GM21619 (cell line): ENCODE measurements at regions not wholly inside any gene's neighbourhood (a gene's known extent, or its start where the extent isn't known, plus 50 kb on each side); places are given as distances from the start of the nearest gene placed in this dataset.
"Not testable (repeated sequence)": the region's sequence is repeated elsewhere in the genome, so short reads cannot be mapped to it uniquely, and the experiment has no call there.

Experiments used
- ATAC-seq: cut with Tn5 transposase; IDR thresholded peaks from one replicate; pipeline ENCODE4 v1.9.1; 2021; ENCODE audit not compliant: unreplicated experiment

DNA sequence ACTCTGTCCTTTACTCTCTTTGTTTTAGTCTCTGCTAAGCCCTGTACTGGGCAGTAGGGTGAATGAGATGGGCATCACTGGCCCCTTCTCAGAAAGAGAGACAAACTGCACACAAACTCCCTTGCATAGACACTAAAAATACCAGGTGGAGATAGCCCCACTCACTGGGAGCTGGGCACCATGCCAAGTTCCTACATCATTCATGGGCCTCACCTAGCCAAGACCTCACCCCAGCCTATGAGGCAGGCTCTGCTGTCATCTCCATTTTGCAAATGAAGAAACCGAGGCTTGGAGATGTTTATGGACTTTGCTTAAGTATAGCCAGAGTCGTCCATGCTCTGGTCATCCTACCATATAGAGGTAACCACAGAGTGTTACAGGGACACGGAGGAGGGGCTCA lies 499.8 kb upstream of the CDH11 start:
- no peak for ATAC-seq

DNA sequence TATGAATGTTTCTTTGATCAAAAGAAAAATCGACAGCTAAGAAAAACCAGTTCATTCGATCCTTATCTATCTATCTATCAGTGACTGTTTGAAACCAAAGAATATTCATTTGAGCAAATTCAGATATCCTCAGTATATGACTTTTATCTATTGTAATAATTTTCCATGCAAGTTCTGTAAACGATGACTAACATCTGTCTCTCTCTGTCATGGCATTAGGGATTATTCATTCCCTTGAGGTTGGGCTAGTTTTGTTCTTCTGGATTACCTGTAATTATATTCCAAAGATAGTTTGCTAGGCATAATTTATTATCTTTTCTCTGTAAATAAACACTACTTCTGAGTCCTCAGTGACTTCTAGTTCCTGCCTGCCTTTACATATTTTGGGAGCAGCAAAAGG lies 497.7 kb upstream of the CDH11 start:
- no peak for ATAC-seq

GRCh38 chr16:65618931-65619330 lies 497.1 kb upstream of the CDH11 start:
- ATAC-seq: no peak

DNA sequence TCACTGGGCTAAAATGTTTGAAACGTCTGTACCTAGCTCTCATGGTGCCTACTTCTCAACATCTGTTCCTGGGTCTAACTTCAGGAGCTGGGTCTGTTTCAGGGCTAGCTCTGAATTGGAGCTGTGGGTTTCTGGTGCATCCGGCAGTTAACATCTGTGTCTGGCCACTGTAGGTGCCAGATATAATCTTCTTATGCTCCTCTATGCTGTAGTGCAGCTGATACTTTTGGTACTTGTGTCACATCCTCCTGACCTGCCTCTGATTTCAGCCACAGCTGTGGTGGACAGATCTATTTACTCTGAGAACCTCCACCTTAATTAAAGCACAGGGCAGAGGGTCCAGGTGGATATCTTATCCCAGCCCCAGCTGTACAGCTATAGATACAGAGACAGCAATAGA lies 496.5 kb upstream of the CDH11 start:
- no peak for ATAC-seq

DNA sequence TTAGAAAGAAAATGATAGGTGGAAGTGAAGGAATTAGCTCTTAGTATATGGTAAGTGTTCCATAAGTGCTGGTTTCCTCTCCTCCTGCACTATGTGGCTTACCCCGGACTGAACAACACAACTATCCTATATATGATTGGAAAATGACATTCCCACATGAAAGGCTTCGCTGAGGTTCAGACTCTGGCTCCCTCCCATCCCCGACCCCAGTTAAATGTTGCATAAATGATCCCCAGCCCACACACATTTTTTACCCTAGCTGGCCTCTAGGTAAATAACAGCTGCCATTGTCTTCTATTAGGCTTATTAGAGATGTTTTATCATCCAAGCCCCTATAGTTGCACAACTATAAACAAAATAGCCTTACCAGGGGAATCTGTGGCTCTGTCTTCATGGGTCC lies 495.6 kb upstream of the CDH11 start:
- no peak for ATAC-seq

DNA sequence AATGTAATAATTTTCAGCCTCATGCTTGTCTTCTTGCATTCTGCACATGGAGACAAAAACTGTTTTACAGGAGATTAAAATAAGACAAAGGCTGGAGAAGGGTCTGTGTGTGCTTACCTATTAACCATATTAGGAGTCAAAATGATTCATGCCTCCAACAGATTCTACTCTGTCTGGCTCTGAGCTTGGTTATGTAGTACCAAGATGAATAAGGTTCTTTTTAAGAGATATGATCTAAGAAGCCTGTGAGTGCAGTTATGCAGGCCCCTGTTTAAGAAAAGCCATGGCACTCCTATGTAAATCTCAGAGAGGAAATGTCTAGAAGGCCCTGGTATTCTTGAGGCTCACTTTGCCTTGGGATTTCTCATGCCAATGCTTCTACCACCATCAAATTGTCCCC lies 486.6 kb upstream of the CDH11 start:
- no peak for ATAC-seq

DNA sequence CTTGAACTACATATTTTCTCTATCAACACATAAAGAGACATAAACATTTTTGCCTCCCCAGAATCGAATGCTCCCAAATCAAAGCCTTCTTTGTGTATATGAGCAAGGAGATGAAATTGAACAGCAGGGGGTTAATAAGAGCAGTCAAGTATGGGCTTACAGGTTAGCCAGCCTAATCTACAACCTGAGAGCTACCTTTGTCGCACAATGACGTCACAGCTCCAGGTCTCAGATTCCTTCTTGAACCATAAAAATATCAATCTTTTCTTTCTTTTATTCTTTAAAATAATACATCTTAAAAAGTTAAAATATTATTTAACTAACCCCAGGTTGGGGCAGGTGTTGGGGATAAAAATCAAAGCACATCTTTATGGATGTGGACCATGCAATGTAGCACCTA lies 482.9 kb upstream of the CDH11 start:
- no peak for ATAC-seq

DNA sequence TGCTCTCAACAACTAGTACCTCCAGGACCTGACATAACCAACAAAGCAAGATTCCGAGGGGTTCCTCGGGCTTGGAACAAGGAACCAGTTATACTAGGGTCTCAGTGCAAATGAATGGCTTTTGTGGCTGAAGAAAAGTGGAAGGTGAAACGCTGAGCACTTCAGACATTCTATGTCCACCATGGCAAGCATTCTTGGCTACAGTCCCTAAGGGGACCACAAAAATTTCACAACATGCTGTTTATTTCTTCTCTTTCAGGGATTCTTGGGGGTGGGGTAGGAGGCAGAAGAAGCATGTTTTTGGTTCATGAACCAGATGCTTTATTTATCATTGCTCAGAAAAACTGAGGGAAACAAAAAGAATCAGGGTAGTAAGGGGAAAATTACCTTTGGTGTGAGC lies 479.9 kb upstream of the CDH11 start:
- ATAC-seq: no peak

- no peak for ATAC-seq
These were observed 478.8 kb upstream of the CDH11 start for GRCh38 chr16:65600629-65601028.

GRCh38 chr16:65600046-65600445 lies 478.2 kb upstream of the CDH11 start:
- no peak for ATAC-seq

DNA sequence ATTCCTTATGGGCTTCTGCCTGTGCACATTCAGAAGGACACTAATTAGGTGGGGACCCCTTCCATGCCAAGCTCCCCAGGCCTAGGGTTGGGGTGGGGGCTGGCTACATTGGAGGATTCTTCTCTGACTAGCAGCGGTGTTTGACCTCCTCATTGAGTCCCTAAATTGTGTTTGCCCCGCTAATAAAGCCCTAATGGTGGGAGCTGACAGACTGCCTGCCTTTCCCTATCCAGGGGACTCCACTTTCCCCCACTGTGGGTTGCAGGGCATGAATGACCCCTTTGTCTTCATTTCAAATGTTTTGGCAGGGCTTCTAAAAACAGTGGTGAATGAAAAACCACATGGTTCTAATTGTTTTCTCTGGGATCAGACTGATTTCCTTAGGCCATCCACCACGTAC lies 476.8 kb upstream of the CDH11 start:
- ATAC-seq: no peak

- ATAC-seq: no peak
These were observed 461.6 kb upstream of the CDH11 start for GRCh38 chr16:65583498-65583897.

- no peak for ATAC-seq
These were observed 457.2 kb upstream of the CDH11 start for GRCh38 chr16:65579050-65579449.

DNA sequence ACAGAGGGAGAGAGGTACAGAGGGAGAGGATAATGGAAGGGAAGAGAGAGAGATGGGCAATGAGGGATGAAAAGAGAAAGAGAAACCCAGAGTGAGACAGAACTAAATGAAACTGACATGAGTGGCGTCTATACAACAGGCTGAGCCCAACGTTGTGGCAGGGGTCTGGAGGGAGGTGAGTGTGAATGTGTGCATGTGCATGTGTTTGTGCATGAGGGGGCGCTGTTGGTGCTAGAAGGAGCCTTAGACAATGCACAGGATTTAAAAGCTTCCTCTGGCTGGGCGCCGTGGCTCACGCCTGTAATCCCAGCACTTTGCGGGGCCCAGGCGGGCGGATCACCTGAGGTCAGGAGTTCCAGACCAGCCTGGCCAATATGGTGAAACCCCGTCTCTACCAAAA lies 454.8 kb upstream of the CDH11 start:
- ATAC-seq: no peak

- ATAC-seq: no peak
These were observed 454.3 kb upstream of the CDH11 start for GRCh38 chr16:65576139-65576538.

GRCh38 chr16:65574326-65574966 lies 452.6 kb upstream of the CDH11 start:
- no peak for ATAC-seq

- ATAC-seq: no peak
These were observed 450.3 kb upstream of the CDH11 start for GRCh38 chr16:65572156-65572555.

- ATAC-seq: no peak
These were observed 448.4 kb upstream of the CDH11 start for GRCh38 chr16:65570261-65570660.

DNA sequence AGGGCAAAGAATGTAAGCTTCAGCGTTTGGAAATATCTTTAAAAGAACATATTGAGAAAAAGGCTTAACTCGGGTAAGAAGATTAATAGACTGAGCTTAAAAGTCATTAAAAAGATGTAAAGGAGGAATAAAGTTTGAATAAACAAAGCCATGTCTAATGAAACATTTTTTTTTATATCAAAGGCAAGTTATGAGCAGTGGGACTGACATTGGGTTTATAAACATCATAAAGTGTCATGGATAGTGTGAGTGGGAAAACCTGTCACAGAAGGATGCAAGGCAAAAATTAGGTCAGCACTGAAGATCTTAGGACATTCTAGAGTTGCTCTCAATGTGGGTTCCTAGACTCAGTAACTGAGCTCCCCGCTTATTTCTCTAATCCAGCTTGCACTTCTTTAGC lies 438.0 kb upstream of the CDH11 start:
- no peak for ATAC-seq

DNA sequence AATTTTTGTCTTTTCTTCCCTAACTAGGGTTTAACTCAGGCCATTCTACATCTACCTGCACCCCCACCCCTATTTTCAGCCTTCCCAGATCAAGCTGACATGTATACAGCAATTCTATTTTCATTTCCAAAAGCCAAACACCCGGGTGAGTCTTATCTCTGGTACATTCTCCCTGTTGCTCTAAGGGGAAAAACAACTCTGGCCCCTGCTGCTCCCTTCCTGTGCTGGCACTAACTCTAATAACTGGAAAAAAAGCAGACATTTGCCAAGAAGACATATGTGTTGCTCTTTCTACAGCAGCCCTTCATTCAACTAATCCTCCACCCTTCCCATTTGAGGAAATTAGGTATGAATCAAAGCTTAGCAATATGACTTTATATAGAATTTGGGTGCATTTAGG lies 427.8 kb upstream of the CDH11 start:
- ATAC-seq: not testable (repeated sequence)

GRCh38 chr16:65548470-65548869 lies 426.6 kb upstream of the CDH11 start:
- ATAC-seq: no peak

GRCh38 chr16:65547772-65548446 lies 426.0 kb upstream of the CDH11 start:
- no peak for ATAC-seq

DNA sequence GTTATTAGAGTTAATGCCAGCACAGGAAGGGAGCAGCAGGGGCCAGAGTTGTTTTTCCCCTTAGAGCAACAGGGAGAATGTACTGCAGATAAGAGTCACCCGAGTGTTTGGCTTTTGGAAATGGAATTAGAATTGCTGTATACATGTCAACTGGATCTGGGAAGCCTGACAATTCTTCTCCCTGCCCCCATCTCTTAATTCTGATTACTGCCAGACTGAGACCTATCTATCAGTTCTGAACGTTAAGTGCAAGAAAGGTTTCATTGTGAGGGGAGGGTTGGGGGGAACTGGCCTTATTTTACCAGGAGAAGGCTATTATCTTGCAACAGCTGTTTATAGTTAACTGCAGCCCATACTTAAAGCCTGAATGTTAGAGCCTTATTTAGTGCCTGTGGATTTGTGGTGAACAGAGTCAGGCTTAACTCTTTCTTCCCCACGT lies 424.5 kb upstream of the CDH11 start:
- ATAC-seq: no peak
